HG02798 (cell line): ENCODE measurements at regions not wholly inside any gene's neighbourhood (a gene's known extent, or its start where the extent isn't known, plus 50 kb on each side); places are given as distances from the start of the nearest gene placed in this dataset.
"Not testable (repeated sequence)": the region's sequence is repeated elsewhere in the genome, so short reads cannot be mapped to it uniquely, and the experiment has no call there.

Experiments used
- ATAC-seq: cut with Tn5 transposase; IDR thresholded peaks from one replicate; pipeline ENCODE4 v1.9.1; 2021; ENCODE audit warnings: mild to moderate bottlenecking; ENCODE audit not compliant: unreplicated experiment, poor library complexity

GRCh38 chr3:106848099-106848498 lies 529.1 kb upstream of the CCDC54 start:
- ATAC-seq = no peak

GRCh38 chr3:106850437-106850836 lies 526.8 kb upstream of the CCDC54 start:
- no peak for ATAC-seq

GRCh38 chr3:106858321-106858720 lies 518.9 kb upstream of the CCDC54 start:
- ATAC-seq = not testable (repeated sequence)

GRCh38 chr3:106860182-106860581 lies 517.1 kb upstream of the CCDC54 start:
- no peak for ATAC-seq

GRCh38 chr3:106862067-106862466 lies 515.2 kb upstream of the CCDC54 start:
- no peak for ATAC-seq

GRCh38 chr3:106877627-106878026 lies 499.6 kb upstream of the CCDC54 start:
- no peak for ATAC-seq

GRCh38 chr3:106880206-106880605 lies 497.0 kb upstream of the CCDC54 start:
- no peak for ATAC-seq

- ATAC-seq = no peak
These were observed 496.1 kb upstream of the CCDC54 start for GRCh38 chr3:106881186-106881585.

- no peak for ATAC-seq
These were observed 494.9 kb upstream of the CCDC54 start for GRCh38 chr3:106882297-106882696.

GRCh38 chr3:106906074-106906473 lies 471.2 kb upstream of the CCDC54 start:
- ATAC-seq = no peak

- no peak for ATAC-seq
These were observed 468.9 kb upstream of the CCDC54 start for GRCh38 chr3:106908181-106908938.

GRCh38 chr3:106913111-106913698 lies 464.0 kb upstream of the CCDC54 start:
- ATAC-seq = no peak

GRCh38 chr3:106913966-106914365 lies 463.3 kb upstream of the CCDC54 start:
- no peak for ATAC-seq

GRCh38 chr3:106920609-106921008 lies 456.6 kb upstream of the CCDC54 start:
- ATAC-seq = no peak

GRCh38 chr3:106929081-106929480 lies 448.2 kb upstream of the CCDC54 start:
- no peak for ATAC-seq

GRCh38 chr3:106930086-106930485 lies 447.2 kb upstream of the CCDC54 start:
- ATAC-seq = no peak

GRCh38 chr3:106931904-106932303 lies 445.3 kb upstream of the CCDC54 start:
- ATAC-seq = no peak

- ATAC-seq = no peak
These were observed 440.9 kb upstream of the CCDC54 start for GRCh38 chr3:106936337-106936736.

- no peak for ATAC-seq
These were observed 435.2 kb upstream of the CCDC54 start for GRCh38 chr3:106942051-106942450.

- no peak for ATAC-seq
These were observed 434.2 kb upstream of the CCDC54 start for GRCh38 chr3:106943071-106943470.

GRCh38 chr3:106945435-106945834 lies 431.8 kb upstream of the CCDC54 start:
- no peak for ATAC-seq

- ATAC-seq = no peak
These were observed 430.4 kb upstream of the CCDC54 start for GRCh38 chr3:106946866-106947265.
